ENCODE measurements at regions not wholly inside any gene's neighbourhood (a gene's known extent, or its start where the extent isn't known, plus 50 kb on each side); places are given as distances from the start of the nearest gene placed in this dataset.

DNA sequence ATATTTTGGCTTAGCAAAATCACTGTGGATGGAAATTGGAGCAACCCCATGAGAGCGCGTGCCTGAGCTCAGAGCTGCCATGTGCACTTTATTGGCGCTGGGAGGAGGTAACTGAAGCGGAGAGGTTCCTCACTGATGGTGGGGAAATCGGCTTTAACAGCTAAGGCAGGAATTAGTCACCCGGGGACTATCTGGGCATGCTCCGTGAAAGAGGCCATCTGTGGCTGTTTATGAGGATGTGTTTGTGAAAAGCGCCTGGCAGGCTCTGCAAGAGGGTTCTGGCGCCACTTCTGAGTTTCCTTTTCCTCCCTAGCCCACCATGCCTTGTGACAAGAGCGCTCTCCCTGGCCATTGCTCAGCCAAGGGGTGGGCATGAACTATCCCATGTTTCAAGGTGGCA, 815.6 kb downstream of the UQCRFS1 start:
- no peak for DNase-seq
- no peaks in the 10 kb centered on the region for H3K4me1 ChIP-seq
- H3K27ac ChIP-seq: no peak overlapping the region
- TF ChIP-seq, protein P1, sequence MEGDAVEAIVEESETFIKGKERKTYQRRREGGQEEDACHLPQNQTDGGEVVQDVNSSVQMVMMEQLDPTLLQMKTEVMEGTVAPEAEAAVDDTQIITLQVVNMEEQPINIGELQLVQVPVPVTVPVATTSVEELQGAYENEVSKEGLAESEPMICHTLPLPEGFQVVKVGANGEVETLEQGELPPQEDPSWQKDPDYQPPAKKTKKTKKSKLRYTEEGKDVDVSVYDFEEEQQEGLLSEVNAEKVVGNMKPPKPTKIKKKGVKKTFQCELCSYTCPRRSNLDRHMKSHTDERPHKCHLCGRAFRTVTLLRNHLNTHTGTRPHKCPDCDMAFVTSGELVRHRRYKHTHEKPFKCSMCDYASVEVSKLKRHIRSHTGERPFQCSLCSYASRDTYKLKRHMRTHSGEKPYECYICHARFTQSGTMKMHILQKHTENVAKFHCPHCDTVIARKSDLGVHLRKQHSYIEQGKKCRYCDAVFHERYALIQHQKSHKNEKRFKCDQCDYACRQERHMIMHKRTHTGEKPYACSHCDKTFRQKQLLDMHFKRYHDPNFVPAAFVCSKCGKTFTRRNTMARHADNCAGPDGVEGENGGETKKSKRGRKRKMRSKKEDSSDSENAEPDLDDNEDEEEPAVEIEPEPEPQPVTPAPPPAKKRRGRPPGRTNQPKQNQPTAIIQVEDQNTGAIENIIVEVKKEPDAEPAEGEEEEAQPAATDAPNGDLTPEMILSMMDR (IDR thresholded peaks at IDR 0.05): no peak
- H3K27me3 ChIP-seq: no peaks in the 10 kb centered on the region
- H3K4me3 ChIP-seq: no peak overlapping the region
- intact Hi-C loops (cut with DNase I): no loop called here
- H3K9ac ChIP-seq (ENCODE audit: low read depth in 2 of 2, low read length in 2 of 2): no peak overlapping the region
- no peaks in the 10 kb centered on the region for H3K9me3 ChIP-seq
- no peaks in the 10 kb centered on the region for H3K36me3 ChIP-seq

DNA sequence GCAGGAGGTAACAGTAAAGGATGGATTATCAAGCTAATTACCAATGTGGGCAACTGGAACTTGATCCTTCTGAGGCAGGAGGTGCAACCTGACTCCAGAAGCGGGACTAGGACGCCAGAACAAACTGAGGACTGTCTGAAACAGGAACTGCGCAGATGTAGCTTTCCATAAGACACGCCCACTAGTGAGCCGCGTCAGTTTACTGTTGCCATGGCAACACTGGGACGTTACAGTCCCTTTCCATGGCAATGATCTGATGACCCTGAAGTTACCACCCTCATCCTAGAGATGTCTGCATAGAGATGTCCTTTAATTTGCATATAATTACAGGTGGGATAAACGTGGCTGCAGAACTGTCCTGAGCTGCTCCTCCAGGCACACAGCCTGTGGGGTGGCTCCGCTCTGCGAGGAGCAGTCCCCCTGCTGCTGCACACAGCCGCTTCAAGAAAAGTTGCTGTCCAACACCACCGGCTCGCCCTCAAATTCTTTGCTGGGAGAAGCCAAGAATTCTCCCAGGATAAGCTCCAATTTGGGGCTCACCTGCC, 816.6 kb downstream of the UQCRFS1 start:
- DNase-seq: no peak
- intact Hi-C loops (cut with DNase I): no loop called here

DNA sequence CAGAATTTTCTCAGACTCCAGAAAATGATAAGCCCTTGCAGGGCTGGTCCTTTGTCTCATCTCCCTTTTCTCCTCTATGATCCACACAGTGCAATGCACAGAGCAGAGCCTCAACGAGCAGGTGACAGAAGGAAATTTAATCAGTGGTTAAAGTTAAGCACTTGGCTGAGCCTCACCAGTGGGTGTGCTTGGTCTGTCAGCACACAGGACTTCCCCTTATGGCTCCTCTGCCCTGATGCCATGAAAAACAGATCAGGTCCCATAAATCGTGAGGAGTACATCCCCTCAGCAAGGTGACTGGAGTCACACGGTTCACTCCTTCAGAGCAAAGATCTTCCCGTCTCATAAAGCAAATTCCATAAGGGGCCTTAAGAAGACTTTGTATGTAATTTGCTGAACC, 818.2 kb downstream of the UQCRFS1 start:
- Histone ChIP-seq H3K36me3 (no peaks in the 10 kb centered on the region), H3K27me3 (no peaks in the 10 kb centered on the region), H3K4me1 (no peaks in the 10 kb centered on the region), H3K4me3 (no peak overlapping the region), H3K9ac (ENCODE audit: low read depth in 2 of 2, low read length in 2 of 2) (no peak overlapping the region), H3K27ac (no peak overlapping the region), H3K9me3 (no peaks in the 10 kb centered on the region)
- TF ChIP-seq, protein P1 (IDR thresholded peaks at IDR 0.05): no peak
- no peak for DNase-seq
- intact Hi-C loops (cut with DNase I): no loop called here

More for the DNA sequence above, 816.6 kb downstream of the UQCRFS1 start:
- no peaks in the 10 kb centered on the region for H3K27me3 ChIP-seq
- TF ChIP-seq, protein P1 (IDR thresholded peaks at IDR 0.05): no peak
- no peaks in the 10 kb centered on the region for H3K9me3 ChIP-seq
- no peak overlapping the region for H3K9ac ChIP-seq (ENCODE audit: low read depth in 2 of 2, low read length in 2 of 2)
- H3K36me3 ChIP-seq: no peaks in the 10 kb centered on the region
- no peak overlapping the region for H3K27ac ChIP-seq
- H3K4me3 ChIP-seq: no peak overlapping the region
- H3K4me1 ChIP-seq: no peaks in the 10 kb centered on the region

DNA sequence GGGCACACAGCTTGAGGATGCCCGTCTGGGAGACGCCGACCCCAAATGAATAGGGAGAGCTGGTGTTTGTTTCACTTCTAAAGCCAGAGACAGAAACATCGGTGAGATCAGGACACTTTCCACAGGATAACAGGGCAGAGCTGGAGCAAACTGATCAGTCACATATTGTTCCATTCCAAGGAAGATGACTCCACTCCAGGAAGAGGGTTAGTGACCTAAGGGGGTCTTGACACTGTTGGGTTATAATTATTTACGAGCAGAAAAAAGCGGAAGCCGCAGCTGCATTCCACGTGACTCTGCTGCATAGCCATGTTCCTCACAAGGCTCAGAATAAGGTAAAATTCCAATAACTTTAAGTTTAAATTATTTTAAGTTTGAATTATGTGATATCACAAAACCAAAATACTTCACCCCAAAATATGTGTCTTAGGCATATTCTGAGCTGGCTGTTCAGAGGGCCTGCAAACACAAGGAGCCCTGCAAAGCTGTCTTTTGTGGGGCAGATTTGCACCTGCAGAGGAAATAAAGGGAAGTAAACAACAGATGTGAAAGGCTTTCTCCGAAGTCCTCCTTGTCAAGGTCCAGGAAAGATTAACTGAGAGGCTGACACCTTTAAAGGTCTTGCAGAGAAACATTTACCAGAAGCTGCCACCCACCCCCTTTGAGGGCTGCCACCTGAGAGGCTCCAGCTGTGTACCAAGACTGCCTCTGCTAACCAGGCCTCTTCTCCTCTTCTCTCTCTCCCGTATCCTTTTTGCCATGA, 819.2 kb downstream of the UQCRFS1 start:
- Histone ChIP-seq H3K27me3 (no peaks in the 10 kb centered on the region), H3K4me1 (no peaks in the 10 kb centered on the region), H3K27ac (no peak overlapping the region), H3K9me3 (no peaks in the 10 kb centered on the region), H3K36me3 (no peaks in the 10 kb centered on the region), H3K9ac (ENCODE audit: low read depth in 2 of 2, low read length in 2 of 2) (no peak overlapping the region), H3K4me3 (no peak overlapping the region)
- TF ChIP-seq, protein P1 (IDR thresholded peaks at IDR 0.05): no peak
- intact Hi-C loops (cut with DNase I): no loop called here
- no peak for DNase-seq

DNA sequence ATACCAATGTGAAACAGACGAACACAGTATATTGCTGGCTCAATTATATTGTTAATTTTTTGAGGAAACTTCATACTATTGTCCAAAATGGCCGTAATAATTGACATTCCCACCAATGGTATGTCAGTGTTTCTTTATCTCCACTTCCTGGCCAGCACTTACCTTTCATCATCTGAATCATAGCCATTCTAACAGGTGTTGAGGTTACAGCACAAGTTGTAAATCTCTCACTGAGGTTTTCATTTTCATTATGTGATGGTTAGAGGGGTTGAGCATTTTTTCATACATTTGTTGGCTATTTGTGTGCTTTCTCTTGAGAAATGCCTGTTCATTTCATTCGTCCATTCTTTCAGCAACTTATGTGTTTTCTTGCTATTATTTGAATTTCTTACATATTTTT, 824.0 kb downstream of the UQCRFS1 start:
- no peak overlapping the region for H3K4me3 ChIP-seq
- H3K27me3 ChIP-seq: no peaks in the 10 kb centered on the region
- intact Hi-C loops (cut with DNase I): no loop called here
- no peaks in the 10 kb centered on the region for H3K9me3 ChIP-seq
- no peak for DNase-seq
- no peaks in the 10 kb centered on the region for H3K36me3 ChIP-seq
- H3K4me1 ChIP-seq: no peaks in the 10 kb centered on the region
- no peak overlapping the region for H3K27ac ChIP-seq
- no peak overlapping the region for H3K9ac ChIP-seq (ENCODE audit: low read depth in 2 of 2, low read length in 2 of 2)
- TF ChIP-seq, protein P1 (IDR thresholded peaks at IDR 0.05): no peak
